ENCODE measurements at regions not wholly inside any gene's neighbourhood (a gene's known extent, or its start where the extent isn't known, plus 50 kb on each side); places are given as distances from the start of the nearest gene placed in this dataset.

GRCh38 chr6:91173186-91173585 lies 586.3 kb upstream of the MAP3K7 start:
- TF ChIP-seq SUZ12 (IDR thresholded peaks at IDR 0.05; ENCODE audit: extremely low read depth, insufficient read depth, insufficient read length) (no peak), ZNF274 (IDR thresholded peaks at IDR 0.05; ENCODE audit: low read depth, low read length) (no peak)
